GM10248 (cell line): ENCODE measurements at regions not wholly inside any gene's neighbourhood (a gene's known extent, or its start where the extent isn't known, plus 50 kb on each side); places are given as distances from the start of the nearest gene placed in this dataset.

Source experiments
- CTCF ChIA-PET: fragments of 300-600 bp; sonication (Branson Sonifier 250); formaldehyde crosslinking; extraction: SDS; loops from one replicate; lab custom pipeline; 2021; ENCODE audit warnings: antibody characterized with exemption; lab: Yijun Ruan, JAX
- POLR2A ChIA-PET: fragments of 350-650 bp; sonication (Branson Sonifier 250); formaldehyde crosslinking; extraction: SDS; loops from one replicate; lab custom pipeline; 2020; ENCODE audit warnings: antibody characterized with exemption; lab: Yijun Ruan, JAX
- DNase-seq: peaks from one replicate; pipeline ENCODE4 v3.0.0; 2012; ENCODE audit errors: extremely low spot score
- CTCF ChIP-seq: IDR thresholded peaks from 2 replicates; pipeline ENCODE4 v1.5.1; 2012; ENCODE audit warnings: mild to moderate bottlenecking, low read depth; ENCODE audit errors: extremely low read depth, missing control alignments, control extremely low read depth

- no peak for TF ChIP-seq CTCF
- ChIA-PET CTCF (no interaction called here), POLR2A (no interaction called here)
- DNase-seq, result no peak
Measured at GRCh38 chr10:105387971-105388370, 746.9 kb downstream of the SORCS3 start.

- no peak for TF ChIP-seq CTCF
- CTCF ChIA-PET, result no interaction called here
- POLR2A ChIA-PET, result no interaction called here
- DNase-seq, result no peak
Measured at GRCh38 chr10:105383978-105384377, 742.9 kb downstream of the SORCS3 start.

GRCh38 chr10:105370692-105371091 is 729.6 kb downstream of the SORCS3 start:
- no peak for DNase-seq
- TF ChIP-seq CTCF, result no peak
- POLR2A ChIA-PET, result no interaction called here
- CTCF ChIA-PET, result no interaction called here

GRCh38 chr10:105359708-105360107 is 718.6 kb downstream of the SORCS3 start:
- no peak for TF ChIP-seq CTCF
- DNase-seq, result no peak
- CTCF ChIA-PET, result no interaction called here
- POLR2A ChIA-PET, result no interaction called here

GRCh38 chr10:105358911-105359310 is 717.8 kb downstream of the SORCS3 start:
- TF ChIP-seq CTCF, result no peak
- ChIA-PET CTCF (no interaction called here), POLR2A (no interaction called here)
- no peak for DNase-seq

- no peak for DNase-seq
- no peak for TF ChIP-seq CTCF
- ChIA-PET CTCF (no interaction called here), POLR2A (no interaction called here)
Measured at GRCh38 chr10:105356626-105357025, 715.5 kb downstream of the SORCS3 start.

- no peak for DNase-seq
- TF ChIP-seq CTCF, result no peak
- CTCF ChIA-PET, result interaction anchor here (1.5 kb wide), 1 partner anchor 35 kb away, joined by 3 read pairs; no protein-coding TSS in a partner anchor
- POLR2A ChIA-PET, result no interaction called here
Measured at GRCh38 chr10:105354010-105354409, 712.9 kb downstream of the SORCS3 start.
